Fibroblast of lung (primary cell): ENCODE measurements at regions not wholly inside any gene's neighbourhood (a gene's known extent, or its start where the extent isn't known, plus 50 kb on each side); places are given as distances from the start of the nearest gene placed in this dataset.

ENCODE experiments used
- DNase-seq, 2 donors: peaks; one replicate each; pipeline versions ENCODE4 v3.0.0 to v3.0.0-alpha.2; 2010; ENCODE audit warnings: low read depth in 2 of 2
- H2AFZ ChIP-seq: 2 replicates; pipeline ENCODE4 v1.5.1; 2012; ENCODE audit warnings: low read length, control low read depth, inconsistent platforms
- H3K27ac ChIP-seq: 2 replicates; pipeline ENCODE4 v1.5.1; 2011; ENCODE audit warnings: low read length, control low read depth; ENCODE audit not compliant: insufficient read depth
- H3K27me3 ChIP-seq: 2 replicates; pipeline ENCODE4 v1.5.1; 2011; ENCODE audit warnings: mild to moderate bottlenecking, low read length; ENCODE audit not compliant: control insufficient read depth, insufficient read depth
- H3K36me3 ChIP-seq: 2 replicates; pipeline ENCODE4 v1.5.1; 2011; ENCODE audit warnings: low read length; ENCODE audit not compliant: control insufficient read depth, insufficient read depth
- H3K4me1 ChIP-seq: 2 replicates; pipeline ENCODE4 v1.5.1; 2011; ENCODE audit warnings: low read length; ENCODE audit not compliant: control insufficient read depth, insufficient read depth; ENCODE audit errors: extremely low read depth
- H3K4me2 ChIP-seq: 2 replicates; pipeline ENCODE4 v1.5.1; 2011; ENCODE audit warnings: low read length, control low read depth; ENCODE audit not compliant: insufficient read depth; ENCODE audit errors: extremely low read depth
- H3K4me3 ChIP-seq, 4 experiments: fragments of 200-600 bp in 1 of 4; sonication (generic) in 1 of 4; replicated peaks in 1 of 4; 2 replicates each; pipeline ENCODE4 v1.5.1; 2011 to 2016; ENCODE audit warnings: low read length in 4 of 4, low read depth in 3 of 4, mild to moderate bottlenecking in 3 of 4, control low read depth in 2 of 4, inconsistent platforms in 1 of 4, mixed read lengths in 1 of 4; ENCODE audit not compliant: insufficient read depth in 1 of 4; ENCODE audit errors: control extremely low read depth in 1 of 4
- H3K79me2 ChIP-seq: 2 replicates; pipeline ENCODE4 v1.5.1; 2012; ENCODE audit warnings: mild to moderate bottlenecking, low read length, inconsistent platforms; ENCODE audit not compliant: control insufficient read depth, insufficient read depth
- H3K9ac ChIP-seq: 2 replicates; pipeline ENCODE4 v1.5.1; 2011; ENCODE audit warnings: mild to moderate bottlenecking, low read length, control low read depth; ENCODE audit not compliant: insufficient read depth
- H3K9me3 ChIP-seq: 2 replicates; pipeline ENCODE4 v1.5.1; 2012; ENCODE audit warnings: low read depth, low read length; ENCODE audit not compliant: control insufficient read depth, insufficient read depth
- H4K20me1 ChIP-seq: 2 replicates; pipeline ENCODE4 v1.5.1; 2011; ENCODE audit warnings: low read length; ENCODE audit not compliant: control insufficient read depth, insufficient read depth; ENCODE audit errors: extremely low read depth
- CTCF ChIP-seq, 2 donors: IDR thresholded peaks in 1 of 2; conservative IDR thresholded peaks in 1 of 2; 1 replicate in 1 of 2; 2 replicates in 1 of 2; pipeline ENCODE4 v1.5.1; 2011 to 2012; ENCODE audit warnings: low read length in 2 of 2, control low read depth in 1 of 2, inconsistent platforms in 1 of 2, low read depth in 1 of 2, mild to moderate bottlenecking in 1 of 2
- EZH2 ChIP-seq: IDR thresholded peaks from 2 replicates; pipeline ENCODE4 v1.5.1; 2012; ENCODE audit warnings: low read length, control low read depth, mild to moderate bottlenecking; ENCODE audit errors: missing control alignments

DNA sequence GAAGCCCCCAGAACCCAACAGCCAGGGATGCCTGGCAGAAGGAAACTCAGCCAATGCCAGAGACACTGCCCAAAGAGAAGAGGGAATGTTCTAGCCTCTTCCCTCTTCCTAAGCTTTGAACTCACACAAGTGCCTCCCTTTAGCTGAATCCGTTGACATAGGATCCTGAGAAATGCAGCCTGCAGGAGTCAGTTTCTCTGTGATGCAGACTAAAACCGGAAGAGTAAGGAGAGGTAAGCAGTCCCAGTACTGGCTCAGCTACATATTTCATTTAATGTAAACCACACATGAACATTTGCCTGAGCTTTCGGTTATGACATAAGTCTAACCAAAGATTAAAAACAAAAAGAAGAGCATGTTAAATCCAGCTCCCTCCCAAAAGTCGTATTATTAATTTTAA is 768.7 kb downstream of the TBL1XR1 start:
- no peak overlapping the region for H3K9ac ChIP-seq
- H3K27me3 ChIP-seq = no peaks in the 10 kb centered on the region
- DNase-seq = no peak
- H4K20me1 ChIP-seq = no peaks in the 10 kb centered on the region
- no peak overlapping the region for H3K4me2 ChIP-seq
- TF ChIP-seq CTCF (conservative IDR thresholded peaks at IDR 0.05 in 1 of 2, IDR thresholded peaks at IDR 0.05 in 1 of 2; ENCODE audit: low read depth in 1 of 2, low read length in 2 of 2) (no peak), EZH2 (no peak)
- no peak overlapping the region for H2AFZ ChIP-seq
- no peaks in the 10 kb centered on the region for H3K4me1 ChIP-seq
- H3K27ac ChIP-seq = no peak overlapping the region
- no peaks in the 10 kb centered on the region for H3K36me3 ChIP-seq
- H3K9me3 ChIP-seq = no peaks in the 10 kb centered on the region
- no peak overlapping the region for H3K4me3 ChIP-seq
- no peaks in the 10 kb centered on the region for H3K79me2 ChIP-seq

GRCh38 chr3:176426371-176426770 is 770.9 kb downstream of the TBL1XR1 start:
- Histone ChIP-seq H4K20me1 (no peaks in the 10 kb centered on the region), H3K27ac (no peak overlapping the region), H3K4me1 (no peaks in the 10 kb centered on the region), H2AFZ (no peak overlapping the region), H3K27me3 (no peaks in the 10 kb centered on the region), H3K9ac (no peak overlapping the region), H3K4me3 (no peak overlapping the region), H3K36me3 (no peaks in the 10 kb centered on the region), H3K9me3 (no peaks in the 10 kb centered on the region), H3K79me2 (no peaks in the 10 kb centered on the region), H3K4me2 (no peak overlapping the region)
- no peak for DNase-seq
- TF ChIP-seq CTCF (conservative IDR thresholded peaks at IDR 0.05 in 1 of 2, IDR thresholded peaks at IDR 0.05 in 1 of 2; ENCODE audit: low read depth in 1 of 2, low read length in 2 of 2) = no peak
- TF ChIP-seq EZH2 = no peak

DNA sequence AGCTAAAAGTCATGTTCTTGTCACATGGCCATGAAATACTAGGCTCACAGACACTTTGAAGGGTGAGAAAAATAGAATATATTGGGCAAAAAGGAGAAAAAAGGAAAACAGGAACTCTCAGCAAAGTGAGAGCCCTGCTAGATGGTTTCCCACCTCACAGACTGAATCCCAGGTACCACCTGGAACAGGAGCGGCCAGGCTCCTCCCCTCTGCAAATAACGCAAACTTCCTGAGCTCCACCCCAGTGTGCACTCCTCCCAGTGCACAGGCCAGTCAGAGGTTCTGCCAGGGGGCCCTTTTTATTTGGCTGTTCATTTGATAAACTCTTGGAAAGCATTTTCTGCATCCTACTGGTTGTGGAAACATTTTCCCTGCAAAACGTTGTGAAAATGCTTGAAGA is 780.4 kb downstream of the TBL1XR1 start:
- Histone ChIP-seq H3K27me3 (no peaks in the 10 kb centered on the region), H3K4me3 (no peak overlapping the region), H3K27ac (no peak overlapping the region), H3K4me2 (no peak overlapping the region), H3K9ac (no peak overlapping the region), H2AFZ (no peak overlapping the region), H3K4me1 (no peaks in the 10 kb centered on the region), H4K20me1 (no peaks in the 10 kb centered on the region), H3K36me3 (no peaks in the 10 kb centered on the region), H3K9me3 (no peaks in the 10 kb centered on the region), H3K79me2 (no peaks in the 10 kb centered on the region)
- DNase-seq = no peak
- no peak for TF ChIP-seq EZH2
- no peak for TF ChIP-seq CTCF (conservative IDR thresholded peaks at IDR 0.05 in 1 of 2, IDR thresholded peaks at IDR 0.05 in 1 of 2; ENCODE audit: low read depth in 1 of 2, low read length in 2 of 2)
